ENCODE measurements at regions not wholly inside any gene's neighbourhood (a gene's known extent, or its start where the extent isn't known, plus 50 kb on each side); places are given as distances from the start of the nearest gene placed in this dataset.

DNA sequence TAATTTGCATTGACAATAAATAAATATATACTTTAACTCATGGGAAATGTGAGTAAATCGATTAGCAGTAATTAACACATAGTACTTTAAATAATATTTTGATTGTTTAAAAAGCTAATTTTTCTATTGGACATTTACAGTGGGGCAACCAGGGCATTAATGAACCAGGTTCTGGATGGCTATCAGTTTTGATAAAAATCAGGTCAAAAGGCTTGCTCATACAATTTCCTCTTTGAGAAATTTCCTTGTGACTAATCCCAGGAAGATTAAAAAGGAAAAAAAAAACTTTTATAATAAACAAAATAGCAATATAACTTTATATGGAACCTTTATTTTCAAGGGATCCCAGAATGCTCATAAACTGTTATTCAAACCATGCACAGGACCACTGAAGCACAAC is 497.2 kb upstream of the ZEB2 start:
- TF ChIP-seq CTCF (IDR thresholded peaks at IDR 0.05) (no peak), POLR2A (IDR thresholded peaks at IDR 0.05) (no peak)
